Lower leg skin (tissue), 4 donors: ENCODE measurements at regions not wholly inside any gene's neighbourhood (a gene's known extent, or its start where the extent isn't known, plus 50 kb on each side); places are given as distances from the start of the nearest gene placed in this dataset.

Experiments
- DNase-seq, 2 donors: peaks; one replicate each; pipeline ENCODE4 v3.0.0-alpha.2; 2019; ENCODE audit warnings: low spot score in 2 of 2
- H3K4me3 ChIP-seq: fragments of 200-600 bp; sonication (generic); 2 replicates; pipeline ENCODE4 v1.5.1; 2017; ENCODE audit warnings: mild to moderate bottlenecking, low read depth; ENCODE audit not compliant: poor library complexity, severe bottlenecking
- POLR2A ChIP-seq, 2 donors: fragments of 450-650 bp; IDR thresholded peaks; one replicate each; pipeline ENCODE4 v1.6.1; 2016 to 2017; ENCODE audit warnings: antibody characterized with exemption in 2 of 2, mild to moderate bottlenecking in 1 of 2, moderate library complexity in 1 of 2
- WGBS, 2 donors: methylation state at CpG; one replicate each; pipeline ENCODE4 v1.1.5; 2018; 5-methylcytosine and 5-hydroxymethylcytosine counted together
- intact Hi-C: fragments of 100-400 bp; cut with DNase I; formaldehyde crosslinking; loops from one replicate; pipeline ENCODE4 v1.15.0; 2023; ENCODE audit warnings: low total_unique reads
- TF ChIP-seq, protein P1 (sequence below), 3 donors: fragments of 450-650 bp; IDR thresholded peaks; one replicate each; pipeline ENCODE4 v1.5.1; 2016; ENCODE audit warnings: antibody characterized with exemption in 3 of 3, mild to moderate bottlenecking in 3 of 3, moderate library complexity in 2 of 3

DNA sequence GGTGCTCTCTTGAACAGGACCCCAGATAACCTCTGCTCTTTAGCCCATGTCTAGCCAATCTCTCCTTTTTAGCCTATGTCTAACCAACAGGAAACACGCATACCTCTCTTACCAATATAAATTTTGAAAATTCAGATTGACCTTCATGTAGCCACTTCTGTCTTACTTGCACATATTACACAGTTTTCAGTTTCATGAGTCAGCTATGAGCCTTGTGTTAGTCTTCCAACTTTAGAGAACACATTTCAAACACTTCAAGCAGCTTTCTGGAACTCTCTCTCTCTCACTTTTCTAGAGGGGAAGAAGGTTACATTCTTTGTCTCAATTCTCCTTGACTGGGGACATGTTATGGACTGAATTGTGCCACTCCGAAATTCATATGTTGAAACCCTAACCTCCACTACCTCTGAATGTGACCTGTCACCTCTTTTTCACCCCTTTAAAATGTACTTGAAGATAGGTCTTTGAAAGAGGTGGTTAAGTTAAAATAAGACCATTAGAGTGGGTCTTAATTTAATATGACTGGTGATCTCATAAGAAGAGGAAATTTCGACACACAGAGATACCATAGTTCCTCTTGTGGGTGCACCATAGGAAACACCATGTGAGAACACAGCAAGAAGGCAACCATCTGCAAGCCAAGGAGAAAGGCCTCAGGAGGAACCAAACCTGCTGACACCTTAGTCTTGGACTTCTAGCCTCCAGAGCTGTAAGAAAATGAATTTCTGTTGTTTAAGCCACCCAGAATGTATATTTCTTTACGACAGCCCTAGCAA is 480.3 kb upstream of the ALCAM start:
- TF ChIP-seq POLR2A (IDR thresholded peaks at IDR 0.05) = no peak
- TF ChIP-seq, protein P1, sequence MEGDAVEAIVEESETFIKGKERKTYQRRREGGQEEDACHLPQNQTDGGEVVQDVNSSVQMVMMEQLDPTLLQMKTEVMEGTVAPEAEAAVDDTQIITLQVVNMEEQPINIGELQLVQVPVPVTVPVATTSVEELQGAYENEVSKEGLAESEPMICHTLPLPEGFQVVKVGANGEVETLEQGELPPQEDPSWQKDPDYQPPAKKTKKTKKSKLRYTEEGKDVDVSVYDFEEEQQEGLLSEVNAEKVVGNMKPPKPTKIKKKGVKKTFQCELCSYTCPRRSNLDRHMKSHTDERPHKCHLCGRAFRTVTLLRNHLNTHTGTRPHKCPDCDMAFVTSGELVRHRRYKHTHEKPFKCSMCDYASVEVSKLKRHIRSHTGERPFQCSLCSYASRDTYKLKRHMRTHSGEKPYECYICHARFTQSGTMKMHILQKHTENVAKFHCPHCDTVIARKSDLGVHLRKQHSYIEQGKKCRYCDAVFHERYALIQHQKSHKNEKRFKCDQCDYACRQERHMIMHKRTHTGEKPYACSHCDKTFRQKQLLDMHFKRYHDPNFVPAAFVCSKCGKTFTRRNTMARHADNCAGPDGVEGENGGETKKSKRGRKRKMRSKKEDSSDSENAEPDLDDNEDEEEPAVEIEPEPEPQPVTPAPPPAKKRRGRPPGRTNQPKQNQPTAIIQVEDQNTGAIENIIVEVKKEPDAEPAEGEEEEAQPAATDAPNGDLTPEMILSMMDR (IDR thresholded peaks at IDR 0.05) = no peak
- intact Hi-C loops = no loop called here
- 87 to 94% methylated on average over 4 of the region's 4 CpGs for WGBS, 2 donors

DNA sequence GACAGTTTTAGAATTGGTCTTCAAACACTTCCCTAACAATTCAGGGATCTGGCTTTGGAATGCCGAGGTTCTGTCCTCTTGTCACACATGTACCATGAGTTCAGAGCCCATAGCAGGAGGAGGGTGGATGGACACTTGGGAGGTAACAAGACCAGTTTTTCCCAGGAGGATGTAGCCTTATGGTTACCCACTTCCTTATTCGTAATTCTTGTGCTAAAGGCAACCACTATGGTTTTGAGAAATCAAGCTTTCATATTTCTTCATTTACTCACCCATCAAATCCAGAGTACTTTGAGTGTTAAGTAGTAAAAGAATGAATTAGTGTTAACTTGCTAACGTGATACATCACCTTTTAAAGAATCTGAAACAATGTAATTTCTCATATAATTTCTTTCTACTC is 479.6 kb upstream of the ALCAM start:
- DNase-seq = no peak
- H3K4me3 ChIP-seq = no peak overlapping the region
- TF ChIP-seq POLR2A (IDR thresholded peaks at IDR 0.05) = no peak
- TF ChIP-seq, protein P1 (IDR thresholded peaks at IDR 0.05) = no peak
- 49 to 53% methylated on average over 3 of the region's 3 CpGs for WGBS, 2 donors
- intact Hi-C loops = no loop called here

More for the DNA sequence above, 480.3 kb upstream of the ALCAM start:
- no peak for DNase-seq
- no peak overlapping the region for H3K4me3 ChIP-seq

DNA sequence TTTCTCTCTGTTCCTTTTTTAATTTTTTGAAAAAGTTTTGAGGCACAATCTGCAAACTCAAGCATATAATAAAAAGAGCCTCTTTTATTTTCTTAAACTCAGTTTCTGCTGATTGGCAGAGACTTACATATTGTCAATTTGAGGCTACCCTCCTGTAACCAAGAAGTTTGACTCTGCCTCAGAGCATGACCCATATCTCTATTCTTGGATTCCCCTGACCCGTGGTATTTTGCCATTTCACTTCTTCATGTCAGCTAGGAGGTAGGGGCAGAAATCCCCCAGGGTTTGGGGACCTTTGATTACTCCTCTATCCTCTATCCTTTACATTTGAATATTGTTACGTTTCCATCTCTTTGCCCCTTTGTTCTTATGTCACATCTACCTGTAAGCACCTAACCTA is 479.1 kb upstream of the ALCAM start:
- DNase-seq = no peak
- no peak overlapping the region for H3K4me3 ChIP-seq
- WGBS, 2 donors = 60 to 68% methylated on average over 2 of the region's 2 CpGs
- TF ChIP-seq POLR2A (IDR thresholded peaks at IDR 0.05) = no peak
- TF ChIP-seq, protein P1 (IDR thresholded peaks at IDR 0.05) = no peak
- intact Hi-C loops = no loop called here

DNA sequence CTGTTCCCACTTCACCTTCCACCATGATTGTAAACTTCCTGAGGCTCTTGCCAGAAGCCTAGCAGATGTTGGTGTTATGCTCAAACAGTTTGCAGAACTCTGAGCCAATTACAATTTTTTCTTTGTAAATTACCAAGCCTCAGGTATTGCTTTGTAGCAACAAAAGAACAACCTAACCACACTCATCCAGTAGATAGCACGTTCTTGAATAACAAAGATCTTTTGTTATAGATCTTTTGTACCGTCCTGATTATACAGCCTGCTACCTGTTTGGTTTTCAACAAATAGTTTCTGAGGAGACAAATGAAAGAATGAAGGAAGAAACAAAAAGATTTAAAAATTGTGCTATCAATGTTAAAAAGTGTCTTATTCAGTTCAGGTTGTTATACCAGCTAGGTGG is 474.7 kb upstream of the ALCAM start:
- intact Hi-C loops = no loop called here

DNA sequence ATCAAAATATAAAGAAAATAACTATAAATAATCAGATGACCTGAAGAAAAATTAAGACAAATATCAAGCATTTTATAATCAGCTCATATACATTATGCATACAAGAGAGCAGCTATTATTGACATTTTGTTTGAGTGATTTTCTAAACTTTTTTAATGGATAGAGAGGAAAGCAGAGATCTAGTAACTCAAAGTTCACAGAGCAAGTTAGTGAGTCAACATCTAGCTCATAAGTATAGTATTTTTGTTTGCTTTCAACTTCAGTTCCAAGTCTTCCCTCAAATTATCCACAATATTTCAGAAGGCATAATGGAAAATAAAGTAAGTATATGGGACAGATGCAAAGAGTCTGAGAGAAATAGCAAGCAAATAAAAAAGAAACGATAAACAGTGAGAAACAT is 470.1 kb upstream of the ALCAM start:
- TF ChIP-seq POLR2A (IDR thresholded peaks at IDR 0.05) = no peak
- TF ChIP-seq, protein P1 (IDR thresholded peaks at IDR 0.05) = no peak
- no peak for DNase-seq
- H3K4me3 ChIP-seq = no peak overlapping the region
- WGBS, 2 donors = 76 to 92% methylated on average over 1 of the region's 1 CpG
- intact Hi-C loops = loop anchor here (5.0 kb wide), 1 partner anchor 41 kb away; no protein-coding TSS in a partner anchor

More for the DNA sequence above, 474.7 kb upstream of the ALCAM start:
- 68 to 77% methylated on average over 2 of the region's 2 CpGs for WGBS, 2 donors
- H3K4me3 ChIP-seq = no peak overlapping the region
- no peak for DNase-seq
- TF ChIP-seq POLR2A (IDR thresholded peaks at IDR 0.05) = no peak
- TF ChIP-seq, protein P1 (IDR thresholded peaks at IDR 0.05) = no peak

DNA sequence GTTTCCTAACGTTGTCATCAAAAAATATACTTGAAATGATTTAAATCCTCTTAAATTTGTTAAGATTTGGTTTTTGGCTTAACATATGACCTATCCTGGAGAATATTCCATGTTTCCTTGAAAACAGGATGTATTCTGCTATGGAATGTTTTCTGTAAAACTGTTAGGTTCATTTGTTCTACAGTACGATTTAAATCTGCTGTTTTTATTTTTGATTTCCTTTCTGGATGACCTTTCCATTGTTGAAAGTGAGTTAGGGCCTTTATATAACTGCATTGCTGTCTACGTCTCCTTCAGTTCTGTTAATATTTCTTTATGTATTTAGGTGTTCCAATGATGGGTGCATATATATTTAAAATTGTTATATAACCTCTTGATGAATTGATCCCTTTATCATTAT is 465.3 kb upstream of the ALCAM start:
- 77 to 83% methylated on average over 3 of the region's 3 CpGs for WGBS, 2 donors
- TF ChIP-seq POLR2A (IDR thresholded peaks at IDR 0.05) = no peak
- TF ChIP-seq, protein P1 (IDR thresholded peaks at IDR 0.05) = no peak
- intact Hi-C loops = no loop called here
- H3K4me3 ChIP-seq = no peak overlapping the region
- no peak for DNase-seq
